ENCODE measurements at regions not wholly inside any gene's neighbourhood (a gene's known extent, or its start where the extent isn't known, plus 50 kb on each side); places are given as distances from the start of the nearest gene placed in this dataset.

GRCh38 chr15:94606286-94606685 is 374.9 kb downstream of the MCTP2 start:
- H3K18ac ChIP-seq (ENCODE audit: extremely low read depth, low read length), result no peak overlapping the region
- TF ChIP-seq SIN3A (conservative IDR thresholded peaks at IDR 0.05 in 1 of 2, IDR thresholded peaks at IDR 0.05 in 1 of 2; ENCODE audit: low read depth in 1 of 2, low read length in 2 of 2) (no peak), BRCA1 (IDR thresholded peaks at IDR 0.05; ENCODE audit: low read depth, low read length) (no peak), FOSL1 (IDR thresholded peaks at IDR 0.05; ENCODE audit: insufficient read depth, low read depth, low read length) (no peak), CEBPB (IDR thresholded peaks at IDR 0.05; ENCODE audit: low read depth, low read length) (no peak), ZNF274 (IDR thresholded peaks at IDR 0.05; ENCODE audit: borderline replicate concordance, extremely low read depth, low read length) (no peak), CTBP2 (IDR thresholded peaks at IDR 0.05; ENCODE audit: borderline replicate concordance, insufficient read depth, insufficient read length, low read length) (no peak), BACH1 (IDR thresholded peaks at IDR 0.05; ENCODE audit: low read length) (no peak), TEAD4 (IDR thresholded peaks at IDR 0.05; ENCODE audit: low read depth, low read length) (no peak), SP2 (IDR thresholded peaks at IDR 0.05; ENCODE audit: low read length) (no peak), SUZ12 (IDR thresholded peaks at IDR 0.05; ENCODE audit: low read length) (no peak), POU5F1 (IDR thresholded peaks at IDR 0.05; ENCODE audit: low read depth, low read length) (no peak), SIX5 (IDR thresholded peaks at IDR 0.05; ENCODE audit: low read depth, low read length) (no peak), ASH2L (IDR thresholded peaks at IDR 0.05; ENCODE audit: low read length) (no peak), TAF1 (IDR thresholded peaks at IDR 0.05; ENCODE audit: low read depth, low read length) (no peak)
- TF ChIP-seq, protein P1, sequence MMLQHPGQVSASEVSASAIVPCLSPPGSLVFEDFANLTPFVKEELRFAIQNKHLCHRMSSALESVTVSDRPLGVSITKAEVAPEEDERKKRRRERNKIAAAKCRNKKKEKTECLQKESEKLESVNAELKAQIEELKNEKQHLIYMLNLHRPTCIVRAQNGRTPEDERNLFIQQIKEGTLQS (IDR thresholded peaks at IDR 0.05; ENCODE audit: insufficient read depth, low read depth, low read length), result no peak
- H2BK12ac ChIP-seq (ENCODE audit: low read depth, low read length), result no peak overlapping the region
- no peak overlapping the region for H3K23ac ChIP-seq (ENCODE audit: insufficient read length)
- no peak overlapping the region for H3K56ac ChIP-seq (replicated peaks; ENCODE audit: insufficient read length, low read depth, low read length)
- H3K14ac ChIP-seq (ENCODE audit: insufficient read length), result no peak overlapping the region
- H4K20me1 ChIP-seq (replicated peaks in 1 of 2; ENCODE audit: control insufficient read depth in 1 of 2, insufficient read depth in 2 of 2, low read length in 2 of 2), result no peaks in the 10 kb centered on the region
- 0 out of 2 replicates have a peak overlapping the region, but pooled peaks have one; percentile 31 for H2AFZ ChIP-seq (ENCODE audit: low read length)
- no peaks in the 10 kb centered on the region for H3K4me1 ChIP-seq (replicated peaks in 1 of 4; ENCODE audit: control insufficient read depth in 3 of 4, insufficient read depth in 4 of 4, low read length in 3 of 4)
- no peak overlapping the region for H3K4me3 ChIP-seq (ENCODE audit: extremely low read depth in 1 of 4, insufficient read depth in 2 of 4, low read depth in 3 of 4, low read length in 4 of 4)
- no peak for DNase-seq (ENCODE audit: low read depth in 1 of 2, low spot score in 2 of 2)
- H3K4ac ChIP-seq (replicated peaks; ENCODE audit: insufficient read length, low read depth, low read length), result no peak overlapping the region
- no peak overlapping the region for H2BK20ac ChIP-seq (ENCODE audit: low read length)
- H3K9ac ChIP-seq (replicated peaks in 1 of 4; ENCODE audit: extremely low read depth in 1 of 4, low read depth in 3 of 4, low read length in 3 of 4), result no peak overlapping the region
- H4K8ac ChIP-seq (ENCODE audit: extremely low read depth, insufficient read depth, low read length), result no peak overlapping the region
- POLR2A ChIA-PET (ENCODE audit: partially characterized antibody), result no interaction called here
- no peaks in the 10 kb centered on the region for H3K23me2 ChIP-seq (ENCODE audit: low read depth, low read length)
- no peak overlapping the region for H4K5ac ChIP-seq (ENCODE audit: insufficient read length, low read depth, low read length)
- no peaks in the 10 kb centered on the region for H3K79me1 ChIP-seq (ENCODE audit: low read depth, low read length)
- H3K4me2 ChIP-seq (ENCODE audit: insufficient read depth in 1 of 2, low read depth in 2 of 2, low read length in 2 of 2), result no peak overlapping the region
- no peak overlapping the region for H3K27ac ChIP-seq (ENCODE audit: low read depth, low read length)
- no peak overlapping the region for H2AK5ac ChIP-seq (ENCODE audit: low read depth, low read length)
- no peaks in the 10 kb centered on the region for H3K36me3 ChIP-seq (ENCODE audit: control insufficient read depth in 2 of 4, insufficient read depth in 4 of 4, low read length in 3 of 4)
- CTCF ChIA-PET (ENCODE audit: partially characterized antibody), result interaction anchor here (0.6 to 1.2 kb wide), 5 partner anchors 10 to 1761 kb away, joined by 3 read pairs; no protein-coding TSS in a partner anchor
- no peaks in the 10 kb centered on the region for H3K9me3 ChIP-seq (ENCODE audit: insufficient read depth in 2 of 2, low read depth in 1 of 2, low read length in 1 of 2)
- no peak for FAIRE-seq
- no peak overlapping the region for H4K91ac ChIP-seq (replicated peaks; ENCODE audit: insufficient read length, low read length)
- H2BK120ac ChIP-seq (replicated peaks; ENCODE audit: low read depth, low read length), result no peak overlapping the region
- H3K79me2 ChIP-seq (ENCODE audit: control insufficient read depth in 1 of 2, insufficient read depth in 2 of 2, low read length in 2 of 2), result no peaks in the 10 kb centered on the region
- no peak overlapping the region for H2BK5ac ChIP-seq (ENCODE audit: low read depth, low read length)
- H3K27me3 ChIP-seq (replicated peaks in 1 of 4; ENCODE audit: control insufficient read depth in 3 of 4, extremely low read depth in 1 of 4, insufficient read depth in 3 of 4, low read length in 3 of 4), result no peaks in the 10 kb centered on the region; a peak in 1 of 7 replicates
- no peak overlapping the region for H2BK15ac ChIP-seq (ENCODE audit: low read length)

All from H1 (cell line).